ENCODE measurements at regions not wholly inside any gene's neighbourhood (a gene's known extent, or its start where the extent isn't known, plus 50 kb on each side); places are given as distances from the start of the nearest gene placed in this dataset.

DNA sequence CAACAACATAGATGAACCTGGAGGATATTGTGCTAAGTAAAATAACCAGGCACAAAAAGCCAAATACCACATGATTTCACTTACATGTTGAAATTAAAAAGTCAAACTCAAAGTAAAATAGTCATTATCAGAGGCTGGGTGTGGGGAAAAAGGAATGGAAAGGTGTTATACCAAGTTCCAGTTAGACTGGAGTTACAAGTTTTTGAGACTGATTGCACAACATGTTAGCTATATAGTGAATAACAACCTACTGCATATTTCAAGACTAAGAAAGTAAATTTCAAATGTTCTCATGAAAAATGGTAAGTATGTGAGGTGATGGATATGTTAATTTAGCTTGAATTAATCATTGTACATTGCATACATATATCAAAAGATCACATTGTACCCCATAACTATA lies 116.8 kb upstream of the HNMT start:
- TF ChIP-seq, protein P1, sequence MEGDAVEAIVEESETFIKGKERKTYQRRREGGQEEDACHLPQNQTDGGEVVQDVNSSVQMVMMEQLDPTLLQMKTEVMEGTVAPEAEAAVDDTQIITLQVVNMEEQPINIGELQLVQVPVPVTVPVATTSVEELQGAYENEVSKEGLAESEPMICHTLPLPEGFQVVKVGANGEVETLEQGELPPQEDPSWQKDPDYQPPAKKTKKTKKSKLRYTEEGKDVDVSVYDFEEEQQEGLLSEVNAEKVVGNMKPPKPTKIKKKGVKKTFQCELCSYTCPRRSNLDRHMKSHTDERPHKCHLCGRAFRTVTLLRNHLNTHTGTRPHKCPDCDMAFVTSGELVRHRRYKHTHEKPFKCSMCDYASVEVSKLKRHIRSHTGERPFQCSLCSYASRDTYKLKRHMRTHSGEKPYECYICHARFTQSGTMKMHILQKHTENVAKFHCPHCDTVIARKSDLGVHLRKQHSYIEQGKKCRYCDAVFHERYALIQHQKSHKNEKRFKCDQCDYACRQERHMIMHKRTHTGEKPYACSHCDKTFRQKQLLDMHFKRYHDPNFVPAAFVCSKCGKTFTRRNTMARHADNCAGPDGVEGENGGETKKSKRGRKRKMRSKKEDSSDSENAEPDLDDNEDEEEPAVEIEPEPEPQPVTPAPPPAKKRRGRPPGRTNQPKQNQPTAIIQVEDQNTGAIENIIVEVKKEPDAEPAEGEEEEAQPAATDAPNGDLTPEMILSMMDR (conservative IDR thresholded peaks at IDR 0.05 in 1 of 2, IDR thresholded peaks at IDR 0.05 in 1 of 2; ENCODE audit: extremely low read depth in 1 of 2, insufficient read depth in 1 of 2, low read depth in 1 of 2, low read length in 2 of 2): no peak
- TF ChIP-seq EZH2 (IDR thresholded peaks at IDR 0.05; ENCODE audit: borderline replicate concordance, low read length): no peak
